ENCODE measurements at regions not wholly inside any gene's neighbourhood (a gene's known extent, or its start where the extent isn't known, plus 50 kb on each side); places are given as distances from the start of the nearest gene placed in this dataset.
A peak's percentile ranks its signal among the peaks of the same experiment; 100 is the strongest.

DNA sequence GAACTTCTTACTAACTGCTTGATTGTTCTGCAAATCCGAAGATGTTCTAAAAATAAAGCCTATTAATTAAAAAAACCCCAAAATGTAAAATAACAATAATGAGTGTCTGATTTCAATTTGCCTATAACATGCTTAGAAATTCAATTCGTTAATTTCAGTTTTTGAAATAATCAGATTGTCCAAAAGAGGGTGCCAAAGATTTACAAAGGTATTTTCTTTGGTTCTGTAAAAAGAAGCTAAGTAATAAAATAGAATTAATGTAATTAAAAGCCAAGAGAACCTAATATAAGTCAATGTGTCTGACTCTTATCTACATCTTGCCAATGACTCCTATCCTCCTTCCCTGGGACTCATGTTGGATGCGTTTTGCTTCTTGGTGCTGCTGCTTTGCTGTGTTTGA is 75.0 kb upstream of the CPHXL start:
- intact Hi-C loops (cut with micrococcal nuclease): loop anchor here (1.0 to 5.0 kb wide), 5 partner anchors 477 to 1371 kb away; no protein-coding TSS in a partner anchor
- Mint-ChIP-seq H3K27ac (ENCODE audit: low read depth, unreplicated experiment) (no peak overlapping the region), H3K4me3 (ENCODE audit: unreplicated experiment) (no peak overlapping the region), H3K4me1 (ENCODE audit: insufficient read depth, unreplicated experiment) (peaks cover 5% of the 10 kb centered on the region), H3K9me3 (ENCODE audit: unreplicated experiment) (peaks cover 1% of the 10 kb centered on the region), H3K27me3 (ENCODE audit: insufficient read depth, unreplicated experiment) (no peaks in the 10 kb centered on the region), H3K36me3 (ENCODE audit: insufficient read depth, unreplicated experiment) (no peaks in the 10 kb centered on the region)
- DNase-seq (ENCODE audit: unreplicated experiment): peak; percentile 22
- no TSS peak for BruUV-seq (replicated peaks)
- POLR2A ChIA-PET: no interaction called here
- CTCF ChIA-PET: interaction anchor here (0.6 to 6.9 kb wide), 10 partner anchors 9 to 1380 kb away, joined by 3 to 47 read pairs (median 3); partner anchors contain the start of gene CNTNAP4
- TF ChIP-seq, protein P1, sequence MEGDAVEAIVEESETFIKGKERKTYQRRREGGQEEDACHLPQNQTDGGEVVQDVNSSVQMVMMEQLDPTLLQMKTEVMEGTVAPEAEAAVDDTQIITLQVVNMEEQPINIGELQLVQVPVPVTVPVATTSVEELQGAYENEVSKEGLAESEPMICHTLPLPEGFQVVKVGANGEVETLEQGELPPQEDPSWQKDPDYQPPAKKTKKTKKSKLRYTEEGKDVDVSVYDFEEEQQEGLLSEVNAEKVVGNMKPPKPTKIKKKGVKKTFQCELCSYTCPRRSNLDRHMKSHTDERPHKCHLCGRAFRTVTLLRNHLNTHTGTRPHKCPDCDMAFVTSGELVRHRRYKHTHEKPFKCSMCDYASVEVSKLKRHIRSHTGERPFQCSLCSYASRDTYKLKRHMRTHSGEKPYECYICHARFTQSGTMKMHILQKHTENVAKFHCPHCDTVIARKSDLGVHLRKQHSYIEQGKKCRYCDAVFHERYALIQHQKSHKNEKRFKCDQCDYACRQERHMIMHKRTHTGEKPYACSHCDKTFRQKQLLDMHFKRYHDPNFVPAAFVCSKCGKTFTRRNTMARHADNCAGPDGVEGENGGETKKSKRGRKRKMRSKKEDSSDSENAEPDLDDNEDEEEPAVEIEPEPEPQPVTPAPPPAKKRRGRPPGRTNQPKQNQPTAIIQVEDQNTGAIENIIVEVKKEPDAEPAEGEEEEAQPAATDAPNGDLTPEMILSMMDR (IDR thresholded peaks at IDR 0.05; ENCODE audit: unreplicated experiment): peak; percentile 48

DNA sequence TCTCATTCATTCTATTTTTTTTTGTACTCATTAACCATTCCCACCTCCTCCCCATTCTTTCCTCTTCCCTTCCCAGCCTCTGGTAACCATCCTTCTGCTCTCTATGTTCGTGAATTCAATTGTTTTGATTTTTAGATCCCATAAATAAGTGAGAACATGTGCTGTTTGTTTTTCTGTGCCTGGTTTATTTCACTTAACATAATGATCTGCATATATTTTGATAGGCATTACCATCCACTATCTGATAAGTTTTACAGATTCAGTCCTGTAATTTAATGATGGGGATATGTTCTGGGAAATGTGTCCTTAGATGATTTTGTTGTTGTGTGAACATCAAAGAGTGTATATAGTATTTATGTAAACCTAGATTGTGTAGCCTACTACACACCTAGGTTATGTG is 77.5 kb upstream of the CPHXL start:
- no peak overlapping the region for H3K4me3 Mint-ChIP-seq (ENCODE audit: unreplicated experiment)
- H3K27me3 Mint-ChIP-seq (ENCODE audit: insufficient read depth, unreplicated experiment): no peaks in the 10 kb centered on the region
- CTCF ChIA-PET: interaction anchor here (1.0 to 1.4 kb wide), 2 partner anchors 849 to 1365 kb away, joined by 3 to 8 read pairs; no protein-coding TSS in a partner anchor
- no TSS peak for BruUV-seq (replicated peaks)
- peaks cover 11% of the 10 kb centered on the region for H3K4me1 Mint-ChIP-seq (ENCODE audit: insufficient read depth, unreplicated experiment)
- no peak overlapping the region for H3K27ac Mint-ChIP-seq (ENCODE audit: low read depth, unreplicated experiment)
- TF ChIP-seq, protein P1 (IDR thresholded peaks at IDR 0.05; ENCODE audit: unreplicated experiment): no peak
- POLR2A ChIA-PET: no interaction called here
- H3K9me3 Mint-ChIP-seq (ENCODE audit: unreplicated experiment): no peaks in the 10 kb centered on the region
- intact Hi-C loops (cut with micrococcal nuclease): loop anchor here (5.0 kb wide), 2 partner anchors 1239 to 1369 kb away; no protein-coding TSS in a partner anchor
- no peaks in the 10 kb centered on the region for H3K36me3 Mint-ChIP-seq (ENCODE audit: insufficient read depth, unreplicated experiment)
- DNase-seq (ENCODE audit: unreplicated experiment): no peak

DNA sequence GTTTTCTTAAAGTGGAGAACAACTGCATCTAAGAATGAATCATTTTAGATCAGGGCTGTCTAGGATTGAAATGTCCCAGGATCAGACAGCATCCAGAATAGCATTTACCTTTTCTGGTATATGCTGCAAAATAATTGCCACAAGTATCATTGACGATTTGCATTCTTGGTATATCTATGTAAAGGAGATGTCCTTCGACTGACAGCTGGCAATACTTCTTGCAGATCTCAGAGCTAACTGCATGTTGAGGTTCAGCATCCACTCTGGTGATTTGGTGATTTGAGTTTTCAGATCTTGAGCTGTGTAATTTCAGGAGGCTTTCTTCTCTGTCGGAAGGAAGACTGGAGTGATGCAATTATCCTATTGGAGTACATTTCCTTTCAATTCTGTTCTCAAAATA is 78.1 kb upstream of the CPHXL start:
- Mint-ChIP-seq H3K27ac (ENCODE audit: low read depth, unreplicated experiment) (no peak overlapping the region), H3K9me3 (ENCODE audit: unreplicated experiment) (no peaks in the 10 kb centered on the region), H3K27me3 (ENCODE audit: insufficient read depth, unreplicated experiment) (no peaks in the 10 kb centered on the region), H3K36me3 (ENCODE audit: insufficient read depth, unreplicated experiment) (no peaks in the 10 kb centered on the region), H3K4me1 (ENCODE audit: insufficient read depth, unreplicated experiment) (peaks cover 11% of the 10 kb centered on the region), H3K4me3 (ENCODE audit: unreplicated experiment) (no peak overlapping the region)
- TF ChIP-seq, protein P1 (IDR thresholded peaks at IDR 0.05; ENCODE audit: unreplicated experiment): no peak
- ChIA-PET CTCF (interaction anchor here (1.0 to 1.4 kb wide), 2 partner anchors 849 to 1365 kb away, joined by 3 to 8 read pairs; no protein-coding TSS in a partner anchor), POLR2A (no interaction called here)
- intact Hi-C loops (cut with micrococcal nuclease): loop anchor here (5.0 kb wide), 2 partner anchors 1238 to 1368 kb away; no protein-coding TSS in a partner anchor
- DNase-seq (ENCODE audit: unreplicated experiment): no peak
- no TSS peak for BruUV-seq (replicated peaks)

DNA sequence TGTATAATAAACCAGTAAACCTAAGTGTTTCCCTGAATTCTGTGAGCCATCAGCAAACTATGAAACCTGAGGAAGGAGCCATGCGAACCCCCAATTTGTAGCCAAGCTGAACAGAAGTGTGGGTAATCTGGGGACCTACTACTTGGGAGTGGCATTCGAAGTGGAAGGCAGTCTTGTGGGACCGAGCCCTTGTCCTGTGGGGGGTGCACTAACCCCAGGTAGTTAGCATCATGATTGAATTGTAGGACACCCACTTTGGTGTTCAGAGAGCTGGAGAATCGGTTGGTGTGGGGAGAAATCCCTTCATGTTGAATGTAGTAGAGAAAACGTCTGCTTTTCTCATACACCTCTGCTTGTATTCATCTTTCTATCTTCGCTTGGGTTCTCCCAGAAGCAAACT is 79.7 kb upstream of the CPHXL start:
- no TSS peak for BruUV-seq (replicated peaks)
- DNase-seq (ENCODE audit: unreplicated experiment): no peak
- Mint-ChIP-seq H3K4me3 (ENCODE audit: unreplicated experiment) (no peak overlapping the region), H3K36me3 (ENCODE audit: insufficient read depth, unreplicated experiment) (no peaks in the 10 kb centered on the region), H3K4me1 (ENCODE audit: insufficient read depth, unreplicated experiment) (peaks cover 7% of the 10 kb centered on the region), H3K9me3 (ENCODE audit: unreplicated experiment) (no peaks in the 10 kb centered on the region), H3K27ac (ENCODE audit: low read depth, unreplicated experiment) (peak overlapping the region; percentile 52), H3K27me3 (ENCODE audit: insufficient read depth, unreplicated experiment) (no peaks in the 10 kb centered on the region)
- TF ChIP-seq, protein P1 (IDR thresholded peaks at IDR 0.05; ENCODE audit: unreplicated experiment): no peak
- ChIA-PET CTCF (interaction anchor here (0.7 to 5.1 kb wide), 3 partner anchors 848 to 1366 kb away, joined by 3 to 23 read pairs (median 4); no protein-coding TSS in a partner anchor), POLR2A (no interaction called here)
- intact Hi-C loops (cut with micrococcal nuclease): no loop called here
